K562 (cell line): ENCODE measurements at regions not wholly inside any gene's neighbourhood (a gene's known extent, or its start where the extent isn't known, plus 50 kb on each side); places are given as distances from the start of the nearest gene placed in this dataset.

ENCODE experiments used
- ATAC-seq: fragments of 200-7000 bp; cut with Tn5 transposase; 3 replicates; pipeline ENCODE4 v1.9.1; 2020; ENCODE audit warnings: moderate library complexity
- BruUV-seq: library from RNA; stranded (reverse); fragments of 400-500 nt; replicated peaks from 2 replicates; lab custom pipeline; 2021; lab: Mats Ljungman, UMichigan
- CTCF ChIA-PET: fragments of 300-600 bp; formaldehyde crosslinking; extraction: SDS; loops from one replicate; lab custom pipeline; 2021; ENCODE audit warnings: low intra/inter-chr PET ratio; lab: Yijun Ruan, JAX
- POLR2A ChIA-PET: fragments of 300-600, 350-650 bp; sonication (Branson Sonifier 250); formaldehyde crosslinking; extraction: SDS; loops from one replicate; lab custom pipeline; 2021; ENCODE audit warnings: antibody characterized with exemption, inconsistent platforms; lab: Yijun Ruan, JAX
- DNase-seq, 4 experiments: peaks; one replicate each; pipeline versions ENCODE4 v3.0.0 to v3.0.0-alpha.2; 2011 to 2018; ENCODE audit warnings: low spot score in 3 of 4, mixed read lengths in 3 of 4; ENCODE audit errors: extremely low read depth in 1 of 4
- FAIRE-seq: peaks from 2 replicates; lab custom pipeline; 2011; peaks lifted over from hg19 to GRCh38; lab: Jason Lieb, UNC
- H2AFZ ChIP-seq: 2 replicates; pipeline ENCODE4 v1.6.0; 2011; ENCODE audit warnings: low read depth, low read length, control low read depth, inconsistent platforms
- H3K27ac ChIP-seq: fragments of 200-600 bp; 3 replicates; pipeline ENCODE4 v1.8.0; 2011; ENCODE audit warnings: low read depth, mild to moderate bottlenecking, control low read depth, inconsistent platforms, low read length, moderate library complexity, mixed read lengths; ENCODE audit errors: extremely low read depth
- H3K27me3 ChIP-seq, 2 experiments: fragments of 300-600 bp in 1 of 2; 2 replicates in 1 of 2; 3 replicates in 1 of 2; pipeline versions ENCODE4 v1.6.0 to v1.8.0; 2011; ENCODE audit warnings: inconsistent platforms in 2 of 2, low read length in 2 of 2, mild to moderate bottlenecking in 1 of 2, mixed read lengths in 1 of 2, moderate library complexity in 1 of 2; ENCODE audit not compliant: control insufficient read depth in 2 of 2, insufficient read depth in 2 of 2
- H3K36me3 ChIP-seq: fragments of 300-600 bp; 3 replicates; pipeline ENCODE4 v1.8.0; 2011; ENCODE audit warnings: mild to moderate bottlenecking, low read length, inconsistent platforms; ENCODE audit not compliant: control insufficient read depth, insufficient read depth
- H3K4me1 ChIP-seq, 2 experiments: fragments of 200-600 bp in 1 of 2; replicated peaks in 1 of 2; 2 replicates in 1 of 2; 3 replicates in 1 of 2; pipeline versions ENCODE4 v1.5.1 to v1.8.0; 2011; ENCODE audit warnings: inconsistent platforms in 2 of 2, low read length in 2 of 2, mild to moderate bottlenecking in 1 of 2, mixed read lengths in 1 of 2, moderate library complexity in 1 of 2; ENCODE audit not compliant: control insufficient read depth in 2 of 2, insufficient read depth in 2 of 2
- H3K4me2 ChIP-seq: 2 replicates; pipeline ENCODE4 v1.6.1; 2011; ENCODE audit warnings: low read length, control low read depth, inconsistent platforms, mixed read lengths; ENCODE audit not compliant: insufficient read depth
- H3K4me3 ChIP-seq: fragments of 200-600 bp; sonication (generic), shearing (Covaris generic); 2 replicates; pipeline ENCODE4 v1.5.1; 2016; ENCODE audit warnings: control low read depth, inconsistent platforms
- H3K79me2 ChIP-seq: fragments of 200-600 bp; 3 replicates; pipeline ENCODE4 v1.8.0; 2011; ENCODE audit warnings: low read length, inconsistent platforms; ENCODE audit not compliant: control insufficient read depth, insufficient read depth
- H3K9ac ChIP-seq, 2 experiments: 2 replicates each; pipeline versions ENCODE4 v1.6.0 to v1.6.1; 2011; ENCODE audit warnings: low read depth in 2 of 2, low read length in 2 of 2, control low read depth in 1 of 2, inconsistent platforms in 1 of 2, mild to moderate bottlenecking in 1 of 2, mixed read lengths in 1 of 2; ENCODE audit not compliant: insufficient read depth in 1 of 2
- H3K9me1 ChIP-seq: one replicate; pipeline ENCODE4 v1.6.0; 2011; ENCODE audit warnings: inconsistent platforms, mild to moderate bottlenecking, low read length, moderate library complexity; ENCODE audit not compliant: control insufficient read depth, insufficient read depth
- H3K9me3 ChIP-seq: replicated peaks from 2 replicates; pipeline ENCODE4 v1.5.1; 2011; ENCODE audit warnings: low read depth, low read length, inconsistent platforms; ENCODE audit not compliant: control insufficient read depth, insufficient read depth
- H4K20me1 ChIP-seq: replicated peaks from 2 replicates; pipeline ENCODE4 v1.6.1; 2011; ENCODE audit warnings: low read length, inconsistent platforms, mixed read lengths; ENCODE audit not compliant: control insufficient read depth, insufficient read depth
- AFF1 ChIP-seq, 2 experiments: fragments of 450-650 bp; IDR thresholded peaks; 2 replicates each; pipeline ENCODE4 v1.6.1; 2018; ENCODE audit warnings: mild to moderate bottlenecking in 2 of 2, low read depth in 1 of 2; ENCODE audit not compliant: partially characterized antibody in 2 of 2
- THRA ChIP-seq: fragments of 450-650 bp; IDR thresholded peaks from 2 replicates; pipeline ENCODE4 v1.6.1; 2017; ENCODE audit warnings: mild to moderate bottlenecking, moderate library complexity
- WGBS: fragments of 100-300 bp; shearing (Covaris generic); methylation state at CpG from one replicate; pipeline ENCODE4 v1.1.6; 2016; ENCODE audit warnings: low coverage, mixed read lengths; ENCODE audit not compliant: insufficient coverage; ENCODE audit errors: missing lambda C conversion rate; 5-methylcytosine and 5-hydroxymethylcytosine counted together
- in situ Hi-C: fragments of 300-500 bp; cut with MboI; formaldehyde crosslinking; loops from 4 replicates; pipeline ENCODE4 v1.15.0; 2018; ENCODE audit warnings: inconsistent platforms, mixed read lengths
- intact Hi-C: fragments of 100-400 bp; cut with micrococcal nuclease; formaldehyde crosslinking; loops from 2 replicates; pipeline ENCODE4 v1.14.2; 2022

DNA sequence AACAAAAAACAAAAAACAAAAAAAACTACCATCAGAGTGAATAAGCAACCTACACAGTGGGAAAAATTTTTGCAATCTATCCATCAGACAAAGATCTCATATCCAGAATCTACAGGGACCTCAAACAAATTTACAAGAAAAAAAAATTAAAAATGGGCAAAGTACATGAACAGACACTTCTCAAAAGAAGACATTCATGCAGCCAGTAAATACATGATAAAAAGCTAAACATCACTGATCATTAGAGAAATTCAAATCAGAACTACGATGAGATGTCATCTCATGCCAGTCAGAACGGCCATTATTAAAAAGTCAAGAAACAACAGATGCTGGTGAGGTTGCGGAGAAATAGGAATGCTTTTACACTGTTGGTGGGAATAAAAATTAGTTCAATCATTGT lies 466.5 kb upstream of the ATXN7L3B start:
- in situ Hi-C loops = no loop called here
- H3K27me3 ChIP-seq = no peaks in the 10 kb centered on the region
- POLR2A ChIA-PET = no interaction called here
- H3K4me2 ChIP-seq = no peak overlapping the region
- no peaks in the 10 kb centered on the region for H3K79me2 ChIP-seq
- H3K9me1 ChIP-seq = no peaks in the 10 kb centered on the region
- ATAC-seq (no peak), FAIRE-seq (no peak), DNase-seq (no peak)
- H3K4me1 ChIP-seq = no peaks in the 10 kb centered on the region
- WGBS = 29% methylated on average over 3 of the region's 3 CpGs
- no peak overlapping the region for H3K9ac ChIP-seq
- no peaks in the 10 kb centered on the region for H3K36me3 ChIP-seq
- H3K9me3 ChIP-seq = no peaks in the 10 kb centered on the region
- intact Hi-C loops = no loop called here
- no peak overlapping the region for H3K4me3 ChIP-seq
- H4K20me1 ChIP-seq = no peaks in the 10 kb centered on the region
- peak in 1 of 2 experiments; percentile 90 for TF ChIP-seq AFF1 (IDR thresholded peaks at IDR 0.05; ENCODE audit: low read depth in 1 of 2, partially characterized antibody in 2 of 2)
- TF ChIP-seq THRA = no peak
- no peak overlapping the region for H3K27ac ChIP-seq
- H2AFZ ChIP-seq = no peak overlapping the region
- CTCF ChIA-PET = no interaction called here
- no TSS peak for BruUV-seq
